ENCODE measurements at regions not wholly inside any gene's neighbourhood (a gene's known extent, or its start where the extent isn't known, plus 50 kb on each side); places are given as distances from the start of the nearest gene placed in this dataset.

DNA sequence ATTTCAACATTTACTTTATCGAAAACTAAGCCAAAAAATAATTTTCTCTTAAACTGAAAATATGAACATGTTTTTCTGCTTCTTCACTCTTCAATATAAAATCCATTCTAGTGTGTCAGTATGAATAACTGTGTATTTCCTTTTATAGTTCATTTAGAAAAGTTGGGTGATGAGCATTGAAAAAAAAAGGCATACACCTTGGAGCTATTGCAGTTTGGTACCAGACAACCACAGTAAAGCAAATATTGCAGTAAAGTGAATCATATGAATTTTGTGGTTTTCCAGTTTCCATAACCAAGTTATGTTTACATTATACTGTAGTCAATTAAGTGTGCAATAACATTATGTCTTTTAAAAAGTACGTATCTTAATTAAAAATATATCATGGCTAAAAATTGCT, 195.0 kb upstream of the FOXG1 start:
- H3K27me3 Mint-ChIP-seq = no peaks in the 10 kb centered on the region
- H3K36me3 Mint-ChIP-seq (ENCODE audit: insufficient read depth) = no peaks in the 10 kb centered on the region
- no peak for TF ChIP-seq CTCF (IDR thresholded peaks at IDR 0.05; ENCODE audit: unreplicated experiment)
- no peaks in the 10 kb centered on the region for H3K4me1 Mint-ChIP-seq (ENCODE audit: low read depth)
- H3K4me3 Mint-ChIP-seq (ENCODE audit: low read depth) = no peak overlapping the region
- DNase-seq (ENCODE audit: low spot score, unreplicated experiment) = no peak
- no peak overlapping the region for H3K27ac Mint-ChIP-seq
- H3K9me3 Mint-ChIP-seq (ENCODE audit: low read depth) = peaks cover 10% of the 10 kb centered on the region

DNA sequence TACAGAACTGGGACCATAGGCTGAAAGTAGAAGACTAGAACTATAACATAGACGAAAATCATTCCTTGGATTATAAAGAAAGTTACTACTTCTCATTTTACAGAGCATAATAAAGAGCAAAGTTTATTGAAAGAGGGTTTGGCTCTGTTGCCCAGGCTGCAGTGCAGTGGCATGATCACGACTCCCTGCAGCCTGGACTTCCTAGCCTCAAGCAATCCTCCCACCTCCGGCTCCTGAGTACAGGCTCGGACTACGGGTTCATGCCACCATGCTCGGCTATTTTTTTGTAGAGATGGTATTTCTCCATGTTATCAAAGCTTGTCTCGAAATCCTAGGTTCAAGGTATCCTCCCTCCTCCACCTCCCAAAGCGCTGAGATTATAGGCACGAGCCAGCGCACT, 190.1 kb upstream of the FOXG1 start:
- Mint-ChIP-seq H3K4me3 (ENCODE audit: low read depth) (no peak overlapping the region), H3K9me3 (ENCODE audit: low read depth) (peaks cover 10% of the 10 kb centered on the region)

DNA sequence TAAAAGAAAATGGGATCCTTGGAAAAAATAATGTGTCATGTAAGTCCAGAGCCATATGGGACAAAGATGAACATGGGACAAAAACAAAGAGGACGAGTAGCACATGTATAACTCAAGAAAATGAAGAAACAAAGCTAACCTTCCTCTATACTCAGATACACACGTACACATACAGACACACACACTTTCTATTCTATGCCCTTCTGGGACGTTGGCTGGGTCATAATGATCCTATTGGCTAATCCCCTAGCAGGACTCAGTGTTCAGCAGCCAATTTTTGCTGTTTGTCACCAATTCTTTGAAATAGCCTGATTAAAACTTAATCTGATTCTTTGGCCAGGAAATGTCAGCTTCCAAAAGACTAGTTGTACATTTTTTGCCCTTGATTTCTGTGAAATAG, 189.4 kb upstream of the FOXG1 start:
- Mint-ChIP-seq H3K4me1 (ENCODE audit: low read depth) (no peaks in the 10 kb centered on the region), H3K36me3 (ENCODE audit: insufficient read depth) (no peaks in the 10 kb centered on the region), H3K4me3 (ENCODE audit: low read depth) (no peak overlapping the region), H3K27ac (no peak overlapping the region), H3K9me3 (ENCODE audit: low read depth) (peaks cover 10% of the 10 kb centered on the region), H3K27me3 (no peaks in the 10 kb centered on the region)
- no peak for DNase-seq (ENCODE audit: low spot score, unreplicated experiment)
- TF ChIP-seq CTCF (IDR thresholded peaks at IDR 0.05; ENCODE audit: unreplicated experiment) = no peak

More for the DNA sequence above, 190.1 kb upstream of the FOXG1 start:
- TF ChIP-seq CTCF (IDR thresholded peaks at IDR 0.05; ENCODE audit: unreplicated experiment) = no peak
- Mint-ChIP-seq H3K27me3 (no peaks in the 10 kb centered on the region), H3K27ac (peak overlapping the region; percentile 64), H3K36me3 (ENCODE audit: insufficient read depth) (no peaks in the 10 kb centered on the region), H3K4me1 (ENCODE audit: low read depth) (no peaks in the 10 kb centered on the region)
- no peak for DNase-seq (ENCODE audit: low spot score, unreplicated experiment)

DNA sequence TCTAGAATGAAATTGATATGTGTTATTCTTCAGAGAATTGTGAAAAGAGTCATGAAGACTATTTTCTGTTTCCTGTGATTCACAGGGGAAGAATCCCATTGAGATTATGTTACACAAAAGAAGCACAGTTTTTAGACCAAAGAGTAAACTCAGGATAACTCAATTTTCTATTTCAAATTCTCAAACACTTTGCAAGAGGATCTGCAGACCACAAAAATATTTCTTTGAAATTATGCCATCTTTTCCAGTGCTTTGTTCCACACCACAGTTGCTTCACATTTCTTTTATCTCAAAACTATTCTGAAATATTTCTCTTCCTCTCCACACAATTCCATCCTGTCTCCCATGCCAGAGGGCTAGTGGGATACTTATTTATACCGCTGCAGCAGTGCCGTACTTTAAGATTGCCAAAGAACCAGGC, 188.9 kb upstream of the FOXG1 start:
- no peak for TF ChIP-seq CTCF (IDR thresholded peaks at IDR 0.05; ENCODE audit: unreplicated experiment)
- no peak for DNase-seq (ENCODE audit: low spot score, unreplicated experiment)
- H3K27me3 Mint-ChIP-seq = no peaks in the 10 kb centered on the region
- peaks cover 10% of the 10 kb centered on the region for H3K9me3 Mint-ChIP-seq (ENCODE audit: low read depth)
- no peak overlapping the region for H3K27ac Mint-ChIP-seq
- H3K4me1 Mint-ChIP-seq (ENCODE audit: low read depth) = no peaks in the 10 kb centered on the region
- no peak overlapping the region for H3K4me3 Mint-ChIP-seq (ENCODE audit: low read depth)
- no peaks in the 10 kb centered on the region for H3K36me3 Mint-ChIP-seq (ENCODE audit: insufficient read depth)

DNA sequence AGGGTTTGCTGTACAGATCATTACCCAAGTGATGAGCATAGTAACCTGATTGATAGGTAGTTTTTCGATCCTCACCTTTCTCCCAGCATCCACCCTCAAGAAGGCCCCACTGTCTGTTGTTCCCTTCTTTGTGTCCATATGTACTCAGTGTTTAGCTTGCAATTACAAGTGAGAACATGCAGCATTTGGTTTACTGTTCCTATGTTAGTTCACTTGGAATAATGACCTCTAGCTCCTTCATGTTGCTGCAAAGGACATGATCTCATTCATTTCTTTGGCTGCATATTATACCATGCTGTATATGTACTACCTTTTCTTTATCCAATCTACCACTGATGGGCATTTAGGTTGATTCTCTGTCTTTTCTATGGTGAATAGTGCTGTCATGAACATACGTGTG, 181.6 kb upstream of the FOXG1 start:
- no peak for TF ChIP-seq CTCF (IDR thresholded peaks at IDR 0.05; ENCODE audit: unreplicated experiment)
- no peaks in the 10 kb centered on the region for H3K27me3 Mint-ChIP-seq
- no peak overlapping the region for H3K4me3 Mint-ChIP-seq (ENCODE audit: low read depth)
- H3K4me1 Mint-ChIP-seq (ENCODE audit: low read depth) = no peaks in the 10 kb centered on the region
- H3K9me3 Mint-ChIP-seq (ENCODE audit: low read depth) = no peaks in the 10 kb centered on the region
- DNase-seq (ENCODE audit: low spot score, unreplicated experiment) = no peak
- H3K27ac Mint-ChIP-seq = no peak overlapping the region
- H3K36me3 Mint-ChIP-seq (ENCODE audit: insufficient read depth) = no peaks in the 10 kb centered on the region

Measured in progenitor cell of endocrine pancreas (in vitro differentiated cells).